IMR-90 (cell line): ENCODE measurements at regions not wholly inside any gene's neighbourhood (a gene's known extent, or its start where the extent isn't known, plus 50 kb on each side); places are given as distances from the start of the nearest gene placed in this dataset.

Source experiments
- CTCF ChIP-seq: conservative IDR thresholded peaks from 2 replicates; pipeline ENCODE4 v1.5.1; 2012; ENCODE audit warnings: mild to moderate bottlenecking, low read depth, low read length, improper control_type of control experiment
- MAZ ChIP-seq: IDR thresholded peaks from 2 replicates; pipeline ENCODE4 v1.6.1; 2012; ENCODE audit warnings: low read depth, mild to moderate bottlenecking, low read length, improper control_type of control experiment, moderate library complexity, borderline replicate concordance
- POLR2A ChIP-seq: IDR thresholded peaks from 2 replicates; pipeline ENCODE4 v1.6.1; 2012; ENCODE audit warnings: mild to moderate bottlenecking, low read depth, low read length

- TF ChIP-seq CTCF (no peak), MAZ (no peak), POLR2A (no peak)
Observed at GRCh38 chr10:47087667-47088066, 176.4 kb downstream of the PTPN20 start.
